Psoas muscle (tissue), 7 donors: ENCODE measurements at regions not wholly inside any gene's neighbourhood (a gene's known extent, or its start where the extent isn't known, plus 50 kb on each side); places are given as distances from the start of the nearest gene placed in this dataset.
"Not testable (repeated sequence)": the region's sequence is repeated elsewhere in the genome, so short reads cannot be mapped to it uniquely, and the experiment has no call there.

ENCODE experiments used
- ATAC-seq, 4 donors: fragments of 200-7000 bp; cut with Tn5 transposase; one replicate each; pipeline ENCODE4 v1.9.1; 2020; ENCODE audit warnings: moderate library complexity in 3 of 4, mild to moderate bottlenecking in 2 of 4
- DNase-seq, 2 donors: peaks; one replicate each; pipeline ENCODE4 v3.0.0-alpha.2; 2020
- H3K27ac ChIP-seq: fragments of 200-600 bp; one replicate; pipeline ENCODE4 v1.8.0; 2022
- H3K27me3 ChIP-seq, 3 donors: fragments of 200-600 bp in 1 of 3; one replicate each; pipeline versions ENCODE4 v1.6.1 to v1.8.0; 2013 to 2022; ENCODE audit warnings: low read length in 2 of 3, mild to moderate bottlenecking in 2 of 3, moderate library complexity in 1 of 3; ENCODE audit not compliant: insufficient read depth in 3 of 3
- H3K36me3 ChIP-seq, 2 donors: fragments of 200-600 bp in 1 of 2; one replicate each; pipeline versions ENCODE4 v1.6.1 to v1.8.0; 2013 to 2022; ENCODE audit warnings: low read depth in 1 of 2, mild to moderate bottlenecking in 1 of 2, moderate library complexity in 1 of 2; ENCODE audit not compliant: insufficient read depth in 1 of 2
- H3K4me1 ChIP-seq: fragments of 200-600 bp; one replicate; pipeline ENCODE4 v1.8.0; 2022
- H3K4me3 ChIP-seq: fragments of 200-600 bp; one replicate; pipeline ENCODE4 v1.8.0; 2022; ENCODE audit warnings: mild to moderate bottlenecking
- H3K9me3 ChIP-seq: fragments of 200-600 bp; one replicate; pipeline ENCODE4 v1.8.0; 2022
- WGBS, 3 donors: extraction: QIAGEN DNeasy Blood & Tissue Kit; methylation state at CpG; one replicate each; pipeline versions ENCODE4 v1.1.6 to v1.1.7; 2013; 5-methylcytosine and 5-hydroxymethylcytosine counted together
- intact Hi-C, 2 donors: fragments of 100-400 bp; cut with DNase I; formaldehyde crosslinking; loops; one replicate each; pipeline versions ENCODE4 v1.11.0 to v1.14.2; 2022
- TF ChIP-seq, protein P1 (sequence below): fragments of 200-600 bp; IDR thresholded peaks from one replicate; pipeline ENCODE4 v1.8.0; 2022; ENCODE audit warnings: antibody characterized with exemption
- donor health status: healthy with polysubstance abuse.
- donor health status: DM: no; HTN: no; CAD: no; lungs with moderate emphysema.
- donor health status: Bipolar disorder and iron deficiency.
- donor health status: healthy.
- donor health status: DM: yes; HTN: yes; CAD: no.
- donor health status: DM: no; HTN: no; CAD: no.
- donor health status: DM: yes; HTN: yes; CAD: no.

DNA sequence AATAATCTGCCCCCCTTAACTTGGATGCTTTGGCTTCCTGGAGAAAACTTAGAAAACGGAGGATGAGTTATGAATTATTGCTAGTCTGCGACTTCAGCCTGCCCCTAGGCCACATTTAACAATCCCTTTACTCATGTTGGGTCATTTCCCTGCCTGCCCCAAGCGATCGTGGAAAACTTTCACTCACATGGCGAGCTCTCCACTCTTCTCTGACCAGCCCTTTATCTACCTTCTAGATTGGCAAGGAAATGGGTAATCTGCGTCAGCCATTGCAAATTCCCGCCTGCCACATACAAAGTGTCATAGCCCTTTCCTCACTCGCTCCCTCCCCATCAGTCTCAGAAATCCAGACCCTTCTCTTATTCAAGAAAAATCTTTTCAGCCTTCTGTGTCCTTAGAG is 154.3 kb upstream of the IRS2 start:
- no peak for DNase-seq
- 91 to 92% (median 91%) methylated on average over 8 of the region's 8 CpGs for WGBS, 3 donors
- H3K36me3 ChIP-seq, result no peaks in the 10 kb centered on the region

GRCh38 chr13:109939838-109940237 is 153.5 kb upstream of the IRS2 start:
- no peak for ATAC-seq
- Histone ChIP-seq H3K27ac (no peak overlapping the region), H3K4me3 (no peak overlapping the region), H3K9me3 (no peaks in the 10 kb centered on the region), H3K36me3 (no peaks in the 10 kb centered on the region), H3K27me3 (no peaks in the 10 kb centered on the region), H3K4me1 (peaks cover 3% of the 10 kb centered on the region)
- 91 to 95% (median 95%) methylated on average over 10 of the region's 10 CpGs for WGBS, 3 donors
- no peak for DNase-seq
- TF ChIP-seq, protein P1, sequence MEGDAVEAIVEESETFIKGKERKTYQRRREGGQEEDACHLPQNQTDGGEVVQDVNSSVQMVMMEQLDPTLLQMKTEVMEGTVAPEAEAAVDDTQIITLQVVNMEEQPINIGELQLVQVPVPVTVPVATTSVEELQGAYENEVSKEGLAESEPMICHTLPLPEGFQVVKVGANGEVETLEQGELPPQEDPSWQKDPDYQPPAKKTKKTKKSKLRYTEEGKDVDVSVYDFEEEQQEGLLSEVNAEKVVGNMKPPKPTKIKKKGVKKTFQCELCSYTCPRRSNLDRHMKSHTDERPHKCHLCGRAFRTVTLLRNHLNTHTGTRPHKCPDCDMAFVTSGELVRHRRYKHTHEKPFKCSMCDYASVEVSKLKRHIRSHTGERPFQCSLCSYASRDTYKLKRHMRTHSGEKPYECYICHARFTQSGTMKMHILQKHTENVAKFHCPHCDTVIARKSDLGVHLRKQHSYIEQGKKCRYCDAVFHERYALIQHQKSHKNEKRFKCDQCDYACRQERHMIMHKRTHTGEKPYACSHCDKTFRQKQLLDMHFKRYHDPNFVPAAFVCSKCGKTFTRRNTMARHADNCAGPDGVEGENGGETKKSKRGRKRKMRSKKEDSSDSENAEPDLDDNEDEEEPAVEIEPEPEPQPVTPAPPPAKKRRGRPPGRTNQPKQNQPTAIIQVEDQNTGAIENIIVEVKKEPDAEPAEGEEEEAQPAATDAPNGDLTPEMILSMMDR, result no peak
- intact Hi-C loops, result no loop called here

More for the DNA sequence above, 154.3 kb upstream of the IRS2 start:
- peaks cover 3% of the 10 kb centered on the region for H3K4me1 ChIP-seq
- no peaks in the 10 kb centered on the region for H3K27me3 ChIP-seq
- no peak for ATAC-seq
- H3K9me3 ChIP-seq, result no peaks in the 10 kb centered on the region
- H3K4me3 ChIP-seq, result no peak overlapping the region
- TF ChIP-seq, protein P1, result no peak
- H3K27ac ChIP-seq, result no peak overlapping the region
- intact Hi-C loops, result no loop called here

DNA sequence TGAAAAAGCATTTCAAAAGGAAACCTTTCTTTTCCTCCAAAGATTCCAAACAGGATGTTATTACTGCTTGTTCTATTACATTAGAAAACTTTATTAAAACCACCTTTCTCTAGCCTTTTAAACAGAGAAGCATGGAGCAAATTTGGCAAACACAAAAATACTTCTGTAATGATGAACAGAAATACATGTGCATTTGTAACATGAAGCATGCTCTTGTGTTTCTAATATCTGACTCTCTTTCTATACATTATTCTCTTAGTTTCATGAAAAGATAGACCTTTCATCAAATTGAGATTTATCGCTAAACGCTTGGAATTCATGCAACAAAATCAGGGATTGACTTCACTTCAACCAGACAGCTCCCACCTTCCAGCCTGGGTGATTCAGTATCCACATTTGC is 152.8 kb upstream of the IRS2 start:
- WGBS, 3 donors, result 94 to 97% (median 96%) methylated on average over 2 of the region's 2 CpGs
- Histone ChIP-seq H3K4me1 (peaks cover 3% of the 10 kb centered on the region), H3K27ac (no peak overlapping the region), H3K9me3 (no peaks in the 10 kb centered on the region), H3K36me3 (no peaks in the 10 kb centered on the region), H3K4me3 (no peak overlapping the region), H3K27me3 (no peaks in the 10 kb centered on the region)
- ATAC-seq (no peak), DNase-seq (no peak)
- TF ChIP-seq, protein P1, result no peak
- intact Hi-C loops, result no loop called here

DNA sequence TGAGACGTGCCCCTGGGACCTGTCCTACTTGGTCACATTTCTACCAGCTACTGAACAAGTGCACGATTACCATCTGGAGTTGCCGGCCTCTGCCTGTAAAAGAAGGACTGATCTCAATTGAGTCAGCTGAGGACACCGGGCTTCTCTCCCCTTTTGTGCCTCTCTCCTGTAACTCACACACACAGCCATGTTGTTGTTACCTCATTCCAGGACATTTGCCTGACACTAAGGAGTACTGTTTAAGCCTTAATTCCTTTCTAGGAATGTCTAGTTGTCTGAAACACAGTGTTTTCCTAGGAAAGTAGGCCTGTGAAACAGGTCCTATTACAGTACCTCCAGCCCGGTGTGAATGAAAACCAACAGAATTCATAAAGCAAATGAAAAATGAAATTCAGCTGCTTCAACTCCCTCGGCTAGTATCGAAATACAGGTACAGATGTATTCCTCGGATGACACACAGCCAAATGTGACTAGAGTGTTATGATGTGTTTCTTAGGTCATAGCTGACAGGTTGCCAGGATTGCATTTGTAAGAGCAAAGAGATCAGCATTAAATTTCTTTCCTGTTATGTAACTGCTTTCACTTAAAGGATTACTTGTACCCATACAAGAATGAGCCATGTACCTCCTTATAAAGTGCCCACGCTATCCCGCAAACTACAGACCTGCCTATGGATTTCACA is 152.0 kb upstream of the IRS2 start:
- no peaks in the 10 kb centered on the region for H3K27me3 ChIP-seq
- 28 to 41% (median 33%) methylated on average over 10 of the region's 10 CpGs for WGBS, 3 donors
- H3K9me3 ChIP-seq, result no peaks in the 10 kb centered on the region
- no peaks in the 10 kb centered on the region for H3K36me3 ChIP-seq
- peaks cover 3% of the 10 kb centered on the region for H3K4me1 ChIP-seq
- H3K27ac ChIP-seq, result peak overlapping the region; percentile 65
- peak overlapping the region; percentile 8 for H3K4me3 ChIP-seq
- no peak for DNase-seq
- intact Hi-C loops, result no loop called here
- peak; percentile 87 to 94 (median 90) for ATAC-seq
- TF ChIP-seq, protein P1, result no peak

- H3K27me3 ChIP-seq, H3K4me3 ChIP-seq, H3K27ac ChIP-seq, intact Hi-C loops, ATAC-seq, DNase-seq, H3K4me1 ChIP-seq, H3K9me3 ChIP-seq, H3K36me3 ChIP-seq: not testable (repeated sequence)
- 94 to 97% (median 95%) methylated on average over 5 of the region's 5 CpGs for WGBS, 3 donors
Measured at GRCh38 chr13:109934520-109934919, 148.1 kb upstream of the IRS2 start.
